ENCODE measurements at regions not wholly inside any gene's neighbourhood (a gene's known extent, or its start where the extent isn't known, plus 50 kb on each side); places are given as distances from the start of the nearest gene placed in this dataset.
"Not testable (repeated sequence)": the region's sequence is repeated elsewhere in the genome, so short reads cannot be mapped to it uniquely, and the experiment has no call there.

DNA sequence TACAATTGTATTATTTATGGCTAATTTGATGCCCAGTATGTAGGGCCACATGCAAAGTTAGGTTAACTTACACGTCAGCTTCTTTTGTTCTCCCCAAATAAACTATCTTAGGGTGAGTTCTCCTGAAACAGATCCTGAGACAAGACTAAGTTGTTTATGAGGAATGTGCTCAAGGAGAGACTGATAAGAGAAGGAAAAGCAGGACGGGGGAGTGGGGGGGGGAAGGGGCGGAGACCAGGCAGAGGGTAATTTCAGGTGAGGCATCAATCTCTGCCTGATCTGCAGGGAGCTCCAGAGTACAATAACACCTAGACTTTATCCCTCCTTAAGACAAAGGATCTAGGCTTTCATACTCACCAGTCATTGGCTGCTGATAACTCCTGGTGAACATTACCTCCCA is 220.6 kb upstream of the BTBD3 start:
- no peak for DNase-seq (ENCODE audit: low spot score)

DNA sequence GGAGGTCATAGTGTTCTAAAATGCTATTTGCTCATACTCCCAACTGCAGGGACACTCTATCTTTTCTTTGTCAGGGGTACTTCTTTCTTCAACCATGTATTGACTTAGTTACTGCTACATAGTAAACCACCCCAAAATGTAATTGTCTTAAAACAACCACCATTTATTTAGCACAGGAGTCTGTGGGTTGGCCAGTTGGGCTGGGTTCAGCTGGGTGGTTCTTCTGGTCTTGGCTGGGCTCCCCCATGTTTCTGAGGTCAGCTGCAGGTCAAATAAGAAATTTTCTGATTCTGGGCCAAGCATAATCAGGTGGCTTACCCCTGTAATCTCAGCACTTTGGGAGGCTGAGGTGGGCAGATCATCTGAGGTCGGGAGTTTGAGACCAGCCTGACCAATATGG is 220.0 kb upstream of the BTBD3 start:
- DNase-seq (ENCODE audit: low spot score), result no peak

DNA sequence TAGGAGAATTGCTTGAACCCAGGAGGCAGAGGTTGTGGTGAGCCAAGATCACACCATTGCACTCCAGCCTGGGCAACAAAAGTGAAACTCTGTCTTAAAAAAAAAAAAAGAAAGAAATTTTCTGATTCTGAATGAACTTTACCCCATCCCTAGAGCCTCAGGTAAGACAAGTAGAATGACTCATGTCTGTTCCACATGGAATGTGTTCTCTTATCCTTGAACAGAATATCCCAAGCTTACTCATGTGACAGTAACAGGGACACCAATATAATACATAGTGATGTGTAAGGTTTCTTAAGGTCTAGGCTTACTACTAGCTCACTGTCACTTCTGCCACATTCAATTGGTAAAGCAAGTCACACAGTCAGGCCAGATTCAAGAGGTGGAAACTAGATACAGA is 219.6 kb upstream of the BTBD3 start:
- DNase-seq (ENCODE audit: low spot score), result no peak

DNA sequence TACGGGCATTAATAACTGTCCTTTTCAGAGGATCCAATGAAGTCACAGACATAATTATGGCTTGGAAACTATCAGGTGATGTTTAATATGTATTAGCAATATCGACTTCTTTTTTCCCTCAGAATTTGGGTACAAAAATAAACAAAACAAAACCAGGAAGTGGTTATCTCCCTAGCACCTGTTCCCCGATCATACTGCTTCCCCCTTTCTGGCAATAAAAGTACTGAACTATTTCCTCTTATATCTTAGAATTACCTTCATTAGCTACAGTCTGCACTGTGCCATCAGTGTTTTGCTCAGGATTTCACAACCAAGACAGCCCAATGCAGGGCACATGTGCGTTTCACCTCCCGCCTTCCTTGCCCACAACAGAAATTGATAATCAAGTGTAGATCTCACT is 216.9 kb upstream of the BTBD3 start:
- no peak for DNase-seq (ENCODE audit: low spot score)

DNA sequence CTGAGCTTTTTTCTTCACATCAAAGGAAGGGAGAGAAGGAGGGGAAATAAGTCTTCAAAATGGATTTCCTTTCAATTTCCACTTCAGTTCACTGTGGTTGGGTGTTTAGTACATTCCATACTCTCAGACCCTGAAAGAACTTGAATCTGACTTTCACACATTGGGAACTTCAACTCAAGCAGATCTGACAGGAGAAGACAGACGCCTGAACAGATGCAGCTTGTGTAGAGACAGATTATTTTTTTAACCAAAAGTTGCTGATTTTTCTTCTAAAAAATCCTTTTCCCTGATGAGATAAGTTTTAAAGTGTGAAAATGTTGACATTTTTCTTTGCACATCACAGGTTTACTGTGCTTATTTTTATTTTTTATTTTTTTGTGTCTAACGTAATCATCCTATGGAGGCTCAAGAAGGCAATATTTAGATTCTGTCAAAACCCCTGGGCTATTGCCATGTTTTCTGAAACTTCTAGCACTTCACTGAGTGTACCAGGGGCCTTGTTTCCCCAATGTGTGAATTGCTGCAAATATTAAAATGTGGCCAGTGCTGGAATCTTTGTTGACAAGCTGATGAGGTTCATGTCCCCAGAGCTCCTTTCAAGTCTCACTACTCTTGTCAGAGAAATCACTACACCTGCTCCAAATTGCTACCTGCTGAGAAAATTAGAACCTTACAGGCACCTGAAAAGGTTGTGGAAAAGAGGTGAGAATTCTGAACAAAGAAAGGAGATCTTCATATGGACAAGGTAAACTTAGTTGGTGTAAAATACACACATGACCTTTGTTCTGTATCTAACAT is 214.8 kb upstream of the BTBD3 start:
- DNase-seq (ENCODE audit: low spot score), result no peak

DNA sequence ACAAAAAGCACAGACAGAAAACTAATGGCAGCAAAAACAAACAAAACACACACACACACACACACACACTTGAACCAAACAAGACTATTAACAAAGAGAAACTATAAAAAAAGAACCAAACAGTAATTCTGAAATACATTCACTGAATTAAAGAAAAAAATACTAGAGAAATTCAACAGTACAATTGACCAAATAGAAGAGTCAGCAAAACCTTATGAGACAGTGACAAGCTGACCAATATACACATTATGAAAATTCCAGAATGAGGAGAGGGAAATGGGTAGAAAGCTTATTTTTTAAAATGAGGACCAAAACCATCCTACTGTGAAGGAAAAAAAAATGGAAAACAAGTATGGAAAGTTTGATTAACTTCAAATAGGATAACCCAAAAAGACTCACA is 212.2 kb upstream of the BTBD3 start:
- no peak for DNase-seq (ENCODE audit: low spot score)

DNA sequence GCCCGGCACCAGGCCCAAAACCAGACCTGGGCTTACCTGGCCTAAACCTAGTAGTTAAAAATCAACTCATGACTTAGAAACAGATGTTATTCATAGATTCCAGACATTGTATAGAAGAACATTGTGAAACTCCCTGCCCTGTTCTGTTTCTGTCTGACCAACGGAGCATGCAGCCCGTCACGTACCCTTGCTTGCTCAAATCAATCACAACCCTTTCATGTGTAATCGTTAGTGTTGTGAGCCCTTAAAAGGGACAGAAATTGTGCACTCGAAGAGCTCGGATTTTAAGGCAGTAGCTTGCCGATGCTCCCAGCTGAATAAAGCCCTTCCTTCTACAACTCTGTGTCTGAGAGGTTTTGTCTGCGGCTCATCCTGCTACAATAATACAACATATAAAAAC is 209.5 kb upstream of the BTBD3 start:
- not testable (repeated sequence) for DNase-seq (ENCODE audit: low spot score)

DNA sequence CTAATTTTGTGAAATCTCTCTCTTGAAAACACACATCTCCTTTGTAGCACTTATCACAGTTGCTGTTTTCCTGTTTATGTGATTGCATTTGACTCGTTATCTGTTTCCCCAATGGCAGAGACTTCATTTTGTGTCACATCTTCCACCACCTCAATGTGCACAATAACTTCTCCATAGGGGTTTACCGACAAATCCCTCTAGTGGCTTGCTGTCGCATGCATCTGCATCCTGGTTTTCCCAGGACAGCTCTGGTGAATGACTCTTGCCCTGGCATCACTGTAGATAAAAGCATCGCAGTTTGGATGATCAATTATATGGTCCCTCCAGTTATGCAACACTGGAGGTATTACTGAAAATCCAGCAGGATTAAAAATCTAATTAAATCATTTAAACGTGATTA is 206.5 kb upstream of the BTBD3 start:
- DNase-seq (ENCODE audit: low spot score), result no peak

DNA sequence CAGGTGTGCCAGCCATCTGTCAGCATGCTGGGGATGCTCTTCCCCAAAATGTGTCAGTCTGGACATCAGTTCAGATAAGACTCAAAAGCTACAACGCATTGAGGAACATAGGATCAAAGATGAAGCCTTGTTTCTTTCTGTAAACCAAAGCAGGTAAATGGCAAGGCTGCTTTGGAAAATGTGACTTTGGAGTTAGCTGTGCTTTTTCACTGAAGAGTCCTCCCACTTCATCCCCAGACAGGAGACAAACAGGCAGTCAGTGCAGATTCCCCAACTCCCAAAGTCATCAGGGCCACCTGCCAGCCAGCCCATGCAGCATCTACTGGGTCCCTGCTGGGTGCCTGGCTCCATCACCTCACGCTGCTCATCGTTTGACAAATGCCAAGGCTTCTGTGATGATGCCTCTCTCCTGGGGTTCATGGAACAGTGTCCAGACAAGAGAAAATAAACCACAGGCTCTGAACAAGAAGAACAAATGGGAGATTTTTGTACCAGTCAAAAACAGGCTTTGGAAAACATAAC is 205.0 kb upstream of the BTBD3 start:
- DNase-seq (ENCODE audit: low spot score), result no peak

DNA sequence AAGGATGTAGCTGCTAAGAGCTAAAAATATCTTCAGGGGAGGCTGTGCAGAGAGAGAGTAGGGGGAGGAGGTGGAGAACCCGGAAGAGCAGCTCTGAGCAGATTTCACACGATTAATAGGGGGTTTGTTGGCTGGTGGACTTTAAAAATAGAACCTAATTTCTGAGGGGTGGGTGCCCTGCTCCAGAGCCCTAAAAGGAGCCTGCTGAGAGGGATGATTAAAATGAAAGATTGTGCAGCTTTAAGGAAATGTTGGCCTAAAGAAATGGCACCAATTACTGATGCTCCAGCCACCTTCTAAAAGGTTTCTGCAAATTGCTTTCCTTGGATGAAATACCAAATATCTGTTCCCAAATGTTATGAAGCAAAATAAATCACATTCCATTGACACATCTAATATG is 202.8 kb upstream of the BTBD3 start:
- no peak for DNase-seq (ENCODE audit: low spot score)

DNA sequence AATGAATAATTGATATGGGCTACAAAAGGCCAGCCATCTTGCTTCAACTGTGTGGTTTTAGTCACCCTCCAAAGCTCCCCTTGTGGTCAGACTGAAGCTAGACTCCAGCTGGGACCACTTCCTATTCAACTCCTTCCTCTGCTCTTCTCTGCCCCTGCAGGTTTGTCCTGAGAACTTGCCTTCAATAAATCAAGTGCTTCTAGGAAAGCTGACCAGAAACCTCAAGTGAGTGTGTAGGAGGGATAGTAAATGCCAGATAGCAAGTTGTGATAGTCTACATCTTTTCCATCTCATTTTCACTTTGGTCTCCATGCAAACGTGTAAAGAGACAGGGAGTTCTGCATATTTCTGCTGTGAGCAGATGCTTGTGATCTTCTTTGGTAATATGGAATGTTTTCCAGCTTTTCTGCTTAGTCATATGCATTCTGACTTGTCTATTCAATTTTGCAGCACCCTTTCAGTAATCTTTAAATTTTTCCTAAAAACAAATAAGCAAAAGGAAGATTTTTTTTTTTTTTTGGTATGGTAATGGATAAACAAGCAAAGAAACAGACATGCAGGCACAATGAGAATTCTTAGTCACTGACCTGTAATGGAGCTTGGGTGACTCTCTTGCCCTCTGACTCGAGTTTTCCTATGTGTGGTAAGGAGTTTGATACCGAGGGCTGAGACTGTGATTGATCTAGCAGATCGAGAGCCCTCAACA is 201.3 kb upstream of the BTBD3 start:
- DNase-seq (ENCODE audit: low spot score), result no peak

DNA sequence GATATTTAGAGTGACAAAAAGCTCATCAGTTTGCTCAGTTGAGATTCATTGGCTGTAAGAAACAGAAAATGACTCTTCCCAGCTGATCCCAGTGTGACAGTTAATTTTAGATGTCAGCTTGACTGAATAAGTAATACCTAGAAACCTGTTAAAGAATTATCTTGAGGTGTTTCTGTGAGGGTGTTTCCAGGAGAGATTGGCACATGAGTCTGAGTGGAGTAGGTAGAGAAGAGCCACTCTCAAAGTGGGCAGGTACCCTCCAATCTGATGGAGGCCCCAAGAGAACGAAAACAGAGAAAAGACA is 200.8 kb upstream of the BTBD3 start:
- no peak for DNase-seq (ENCODE audit: low spot score)

DNA sequence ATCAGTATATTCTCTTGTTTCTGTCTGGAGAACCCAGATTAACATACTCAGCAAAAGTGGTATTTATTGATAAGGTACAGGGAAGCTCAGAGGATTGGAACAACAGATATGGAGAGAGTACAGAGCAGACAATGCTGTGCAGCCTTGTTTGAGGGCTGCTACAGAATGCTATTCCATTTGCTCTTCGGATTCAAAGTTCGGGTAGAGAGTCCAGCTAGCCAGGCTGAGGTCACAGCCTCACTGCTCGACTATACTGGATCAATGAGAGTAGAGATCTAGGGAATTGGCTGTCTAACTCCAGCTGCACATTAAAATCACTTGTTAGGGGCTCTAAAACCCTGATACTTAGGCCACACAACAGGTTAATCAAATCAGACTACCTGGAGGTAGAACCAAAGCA is 200.1 kb upstream of the BTBD3 start:
- no peak for DNase-seq (ENCODE audit: low spot score)

DNA sequence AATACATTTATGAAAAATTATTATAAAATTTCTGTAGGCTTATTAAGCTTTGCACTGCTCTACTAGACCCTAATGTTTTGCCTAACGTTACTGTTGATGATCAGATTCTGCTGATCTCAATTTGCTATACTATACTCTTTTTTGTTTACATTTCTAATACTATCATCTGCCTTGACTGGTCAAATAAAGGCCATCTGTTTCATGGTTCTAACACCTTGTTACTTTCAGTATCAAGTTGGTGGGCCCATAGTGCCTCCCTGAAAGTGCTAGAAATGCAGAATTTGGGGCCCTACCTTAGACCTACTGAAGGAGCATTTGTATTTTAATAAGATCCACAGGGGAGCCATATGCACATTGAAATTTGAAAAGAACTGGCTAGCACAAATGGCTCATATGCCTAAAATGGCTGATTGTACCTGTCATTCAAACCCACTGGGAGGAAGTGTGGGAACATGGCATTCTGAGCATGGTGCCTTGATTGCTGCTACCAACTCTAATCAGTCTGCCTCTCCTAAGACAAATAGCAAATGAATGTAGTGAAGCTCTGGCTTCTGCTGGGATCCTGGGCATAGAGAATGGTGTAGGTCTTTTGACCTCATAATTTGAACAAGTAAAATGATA is 199.1 kb upstream of the BTBD3 start:
- DNase-seq (ENCODE audit: low spot score), result no peak

DNA sequence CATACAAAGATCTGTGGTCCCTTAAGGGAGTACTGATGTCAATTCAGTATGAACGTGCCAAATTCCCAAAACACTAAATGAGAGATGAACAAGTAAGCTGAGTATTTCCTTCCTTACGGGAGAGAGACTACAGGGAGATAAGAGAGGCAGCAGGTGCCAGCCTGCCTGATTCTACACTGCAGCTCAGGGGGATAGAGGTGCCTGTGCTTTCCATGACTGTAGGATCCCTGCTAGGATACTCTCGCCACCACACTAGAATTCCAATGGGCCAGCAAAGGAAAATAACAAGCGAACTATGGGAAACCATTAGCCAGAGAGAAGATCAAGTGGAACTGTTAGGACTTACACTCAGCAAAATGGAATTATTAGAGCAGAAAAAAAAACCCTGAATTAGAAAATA is 198.5 kb upstream of the BTBD3 start:
- no peak for DNase-seq (ENCODE audit: low spot score)

DNA sequence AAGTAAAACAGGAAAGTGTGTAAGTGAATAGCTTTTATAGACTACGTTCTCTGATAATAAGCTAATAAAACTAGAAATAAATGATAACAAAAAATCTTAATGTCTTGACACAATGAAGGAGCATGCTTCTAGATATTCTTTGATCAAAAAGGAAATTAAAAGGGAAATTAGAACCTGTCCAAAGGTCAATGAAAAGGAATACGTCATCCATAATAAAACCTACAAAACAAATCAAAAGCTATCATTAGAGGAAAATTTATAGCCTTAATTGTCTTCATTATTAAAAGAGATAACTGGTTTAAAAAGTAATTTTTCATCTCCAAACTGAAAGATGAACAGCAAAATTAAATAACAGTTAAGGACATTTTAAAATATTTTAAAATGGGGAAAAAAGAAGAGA is 196.3 kb upstream of the BTBD3 start:
- DNase-seq (ENCODE audit: low spot score), result no peak

DNA sequence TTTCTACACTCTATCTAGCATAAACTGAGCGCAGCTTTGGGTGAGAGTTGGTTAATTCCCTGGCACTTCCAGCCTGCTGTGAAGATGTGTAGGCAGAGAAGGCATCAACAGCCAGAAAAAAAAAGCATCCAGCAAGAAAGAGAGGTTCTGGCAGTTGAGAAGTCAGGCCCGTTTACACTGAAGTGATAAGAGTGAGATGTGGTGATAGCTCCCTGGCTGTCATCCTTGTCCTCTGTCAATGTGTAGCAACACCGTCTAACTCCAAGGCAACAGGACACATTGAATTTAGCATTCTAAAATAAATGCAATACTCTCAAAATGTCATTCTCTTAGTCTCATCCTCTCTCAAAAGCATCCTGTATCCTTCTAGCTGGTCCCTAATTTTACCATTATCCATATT is 193.6 kb upstream of the BTBD3 start:
- DNase-seq (ENCODE audit: low spot score), result no peak

DNA sequence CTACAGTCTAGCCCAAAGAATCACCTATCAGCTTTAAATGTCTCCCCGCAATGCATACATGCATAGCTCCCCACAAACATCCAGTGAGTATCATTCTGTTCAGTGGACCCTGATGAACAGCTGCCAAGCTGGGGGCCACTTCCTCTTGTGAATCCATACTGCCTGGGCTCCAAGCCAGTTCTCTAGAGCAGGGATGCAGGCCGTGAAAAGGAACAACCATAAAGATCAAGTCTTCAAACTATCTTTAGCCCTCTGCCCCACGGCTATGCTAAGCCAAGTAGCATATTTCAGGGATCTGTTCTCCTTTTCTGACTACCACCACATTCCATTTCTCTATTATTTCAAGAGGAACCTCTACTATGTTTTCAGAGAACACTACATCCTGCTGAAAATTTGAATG is 191.7 kb upstream of the BTBD3 start:
- DNase-seq (ENCODE audit: low spot score), result no peak

DNA sequence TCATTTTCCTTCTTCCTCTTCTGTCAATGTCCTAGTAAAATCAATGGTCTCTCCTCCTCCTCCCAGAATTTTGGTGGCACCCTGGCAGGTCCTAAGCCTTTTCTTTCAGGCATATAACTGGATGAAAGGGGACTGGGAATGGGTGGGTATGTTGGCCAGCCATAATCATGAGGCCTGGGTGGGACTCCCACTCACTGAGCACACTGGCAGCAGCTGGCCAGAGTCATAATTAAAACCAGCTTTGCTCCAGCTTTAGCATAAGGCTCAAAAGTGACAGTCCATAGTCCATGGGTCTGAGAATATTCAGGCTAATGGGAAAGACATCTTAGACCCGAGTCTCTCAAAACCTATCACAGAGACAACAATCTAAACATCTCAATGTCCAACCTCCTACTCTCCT is 190.0 kb upstream of the BTBD3 start:
- no peak for DNase-seq (ENCODE audit: low spot score)

DNA sequence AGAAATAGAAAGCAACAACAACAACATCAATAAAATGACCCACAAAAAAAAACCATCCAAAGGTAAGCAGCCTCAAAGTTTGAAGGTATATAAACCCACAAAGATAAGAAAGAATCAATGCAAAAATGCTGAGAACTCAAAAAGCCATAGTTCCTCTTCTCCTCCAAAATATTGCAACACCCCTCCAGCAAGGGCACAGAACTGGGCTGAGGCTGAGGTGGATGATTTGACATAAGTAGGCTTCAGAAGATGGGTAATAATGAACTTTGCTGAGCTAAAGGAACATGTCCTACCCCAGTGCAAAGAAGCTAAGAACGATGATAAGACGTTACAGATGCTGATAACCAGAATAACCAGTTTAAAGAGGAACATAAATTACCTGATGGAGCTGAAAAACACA is 188.8 kb upstream of the BTBD3 start:
- no peak for DNase-seq (ENCODE audit: low spot score)

DNA sequence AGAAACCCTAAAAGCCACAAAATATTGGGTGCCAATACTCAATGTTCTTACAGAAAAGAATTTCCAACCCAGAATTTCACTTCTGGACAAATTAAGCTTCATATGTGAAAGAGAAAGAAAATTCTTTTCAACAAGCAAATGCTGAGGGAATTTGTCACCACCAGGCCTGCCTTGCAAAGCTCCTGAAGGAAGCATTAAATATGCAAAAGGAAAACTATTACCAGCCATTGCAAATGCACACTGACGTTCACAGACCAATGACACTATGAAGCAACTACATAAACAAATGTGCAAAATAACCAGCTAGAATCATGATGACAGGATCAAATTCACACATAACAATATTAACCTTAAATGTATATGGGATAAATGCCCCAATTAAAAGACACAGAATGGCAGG is 187.9 kb upstream of the BTBD3 start:
- DNase-seq (ENCODE audit: low spot score), result no peak

DNA sequence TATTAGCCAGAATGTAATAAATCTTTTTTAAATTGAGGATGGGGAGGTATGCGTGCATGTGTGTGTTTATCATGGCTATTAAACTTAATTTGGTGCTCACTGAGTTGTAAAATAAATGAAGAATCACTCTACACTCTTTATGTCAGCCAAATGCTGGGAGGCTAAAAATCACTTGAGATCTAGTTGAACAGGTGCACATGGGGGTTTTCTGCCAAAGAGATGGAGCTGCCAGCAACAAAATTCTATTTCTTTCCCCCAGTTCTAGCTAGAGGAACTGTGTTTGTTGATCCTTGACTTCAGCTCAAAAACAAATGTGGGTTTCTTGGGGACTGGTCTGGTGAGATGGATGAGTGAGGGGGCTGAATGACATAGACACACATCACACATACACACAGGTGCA is 183.3 kb upstream of the BTBD3 start:
- no peak for DNase-seq (ENCODE audit: low spot score)

DNA sequence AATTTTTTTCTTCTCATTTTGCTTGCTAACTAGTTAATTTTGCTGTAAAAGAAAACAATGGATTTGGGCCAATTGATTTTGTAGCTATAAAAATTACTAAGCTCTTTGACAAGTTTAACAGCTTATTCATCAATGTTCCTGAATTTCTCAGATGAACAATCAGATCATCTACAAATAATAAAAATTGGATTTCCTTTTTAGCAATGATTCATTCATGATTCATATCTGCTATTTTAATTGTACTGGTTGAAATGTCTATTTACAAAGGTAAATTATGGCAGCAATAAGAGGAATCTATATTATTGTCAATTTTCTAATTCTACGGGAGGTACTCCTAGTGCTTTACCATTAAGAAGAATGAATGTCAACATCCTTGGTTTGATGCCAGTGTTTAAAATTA is 178.8 kb upstream of the BTBD3 start:
- DNase-seq (ENCODE audit: low spot score), result no peak

DNA sequence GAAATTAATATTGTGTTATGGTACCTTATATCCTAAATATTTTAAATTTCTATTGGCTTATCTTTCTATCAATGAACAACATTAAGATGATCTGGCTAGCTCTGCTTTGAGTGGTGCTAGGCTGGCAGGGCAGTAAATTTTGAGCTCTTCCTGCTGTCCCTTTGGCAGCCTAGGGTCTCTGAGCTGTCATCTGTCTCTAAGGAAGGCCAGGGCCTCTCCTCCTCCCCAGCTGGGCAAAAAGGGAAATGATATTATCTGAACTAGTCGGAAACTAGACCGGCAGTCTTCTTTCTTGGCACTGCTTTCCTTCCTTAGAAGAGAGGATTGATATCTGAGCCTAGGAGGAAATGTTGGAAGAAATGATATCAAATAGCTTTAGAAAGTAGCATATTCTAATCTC is 176.7 kb upstream of the BTBD3 start:
- no peak for DNase-seq (ENCODE audit: low spot score)
